Umbilical cord (tissue), 1 donor: ENCODE measurements at regions not wholly inside any gene's neighbourhood (a gene's known extent, or its start where the extent isn't known, plus 50 kb on each side); places are given as distances from the start of the nearest gene placed in this dataset.
"Not testable (repeated sequence)": the region's sequence is repeated elsewhere in the genome, so short reads cannot be mapped to it uniquely, and the experiment has no call there.

Experiments
- DNase-seq: peaks from one replicate; pipeline ENCODE4 v3.0.0-alpha.2; 2015; ENCODE audit warnings: low spot score

DNA sequence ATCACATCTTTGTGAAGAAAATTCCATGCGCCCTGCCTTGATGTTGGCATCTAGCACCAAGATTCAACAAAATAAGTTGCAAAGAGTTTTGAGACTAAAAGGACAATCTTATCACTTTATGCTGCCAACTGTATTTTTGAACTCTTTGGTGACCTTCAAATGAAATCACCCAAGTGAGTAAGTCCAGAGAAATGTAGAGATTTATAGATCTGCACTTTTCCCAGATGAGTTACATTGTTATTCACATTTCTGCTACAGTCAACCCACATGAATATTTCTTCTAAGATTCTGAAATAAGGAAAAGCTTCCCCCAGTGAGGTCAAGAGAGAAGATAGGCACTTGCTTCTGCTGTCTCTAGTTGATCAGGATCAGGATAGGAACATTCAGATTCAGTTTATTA, 1034.2 kb downstream of the PRIM2 start:
- not testable (repeated sequence) for DNase-seq

DNA sequence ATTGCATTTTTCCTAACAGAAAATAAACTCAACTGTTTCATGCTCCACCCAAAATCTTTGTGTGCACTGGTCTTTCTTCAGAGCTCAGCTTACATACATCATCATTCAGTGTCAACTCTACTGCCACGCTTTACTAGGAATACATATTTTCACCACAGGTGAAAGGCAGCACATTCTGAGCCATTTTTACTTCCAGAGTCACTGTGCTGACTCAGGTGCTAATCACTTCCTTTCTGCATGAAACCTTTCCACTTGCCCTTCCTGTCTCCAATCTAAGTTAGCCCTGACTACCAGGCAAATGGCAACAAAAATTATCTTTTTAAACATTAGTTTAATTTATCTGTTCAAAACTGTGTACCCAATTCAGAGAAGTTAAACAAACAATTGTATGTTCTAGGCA, 1041.0 kb downstream of the PRIM2 start:
- not testable (repeated sequence) for DNase-seq

DNA sequence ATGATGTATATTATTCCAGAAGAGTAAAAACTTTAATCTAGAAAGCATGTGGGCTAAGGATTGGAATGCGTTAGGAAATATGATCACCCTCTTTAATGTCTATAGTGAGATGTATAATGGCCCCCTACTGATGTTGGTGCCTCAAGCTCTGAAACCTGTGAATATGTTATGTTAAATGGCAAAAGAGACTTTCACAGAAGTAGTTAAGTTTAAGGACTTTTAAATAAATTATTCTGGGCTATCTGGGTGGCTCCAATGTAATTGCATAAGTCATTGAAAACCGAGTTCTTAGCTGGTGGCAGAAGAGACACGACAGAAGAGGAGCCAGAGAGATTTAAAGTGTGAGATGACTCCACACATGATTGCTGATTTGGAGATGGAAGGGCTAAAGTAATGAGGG, 1048.4 kb downstream of the PRIM2 start:
- not testable (repeated sequence) for DNase-seq

DNA sequence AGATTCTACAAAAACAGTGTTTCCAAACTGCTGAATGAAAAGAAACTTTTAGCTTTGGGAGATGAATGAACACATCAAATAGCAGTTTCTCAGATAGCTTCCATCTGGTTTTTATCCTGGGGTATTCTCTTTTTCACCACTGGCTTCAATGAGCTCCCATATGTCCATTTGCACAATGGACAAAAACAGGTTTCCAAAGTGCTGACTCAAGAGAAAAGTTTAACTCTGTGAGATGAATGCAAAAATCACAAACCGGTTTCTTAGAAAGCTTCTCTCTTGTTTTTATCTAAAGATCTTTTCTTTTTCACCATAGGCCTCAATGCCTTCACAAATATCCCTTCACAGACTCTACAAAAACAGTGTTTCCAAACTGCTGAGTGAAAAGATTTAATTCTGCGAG, 1089.2 kb downstream of the PRIM2 start:
- not testable (repeated sequence) for DNase-seq

- no peak for DNase-seq
Measured at GRCh38 chr6:58419321-58419720, 1101.9 kb downstream of the PRIM2 start.
